Activated T-helper 2 cell treated with anti-CD3 and anti-CD28 coated beads, Interferon-gamma antibody, Interleukin-2, Interleukin-4, amounts not matched to agents 10 μg/mL and 5 μg/mL and 100 μg/mL, durations not matched to agents 14 hours and 24 hours and 36 hours (primary cell): ENCODE measurements at regions not wholly inside any gene's neighbourhood (a gene's known extent, or its start where the extent isn't known, plus 50 kb on each side); places are given as distances from the start of the nearest gene placed in this dataset.
"Not testable (repeated sequence)": the region's sequence is repeated elsewhere in the genome, so short reads cannot be mapped to it uniquely, and the experiment has no call there.

Experiments used
- DNase-seq: peaks from one replicate; pipeline ENCODE4 v3.0.0; 2021; ENCODE audit warnings: low spot score
- H3K27ac Mint-ChIP-seq: one replicate; pipeline ENCODE4 v1.8.0; 2021; ENCODE audit warnings: mixed read lengths
- H3K27me3 Mint-ChIP-seq: one replicate; pipeline ENCODE4 v1.8.0; 2021; ENCODE audit warnings: low read depth, mixed read lengths
- H3K36me3 Mint-ChIP-seq: one replicate; pipeline ENCODE4 v1.8.0; 2021; ENCODE audit warnings: low read depth, mixed read lengths
- H3K4me1 Mint-ChIP-seq: one replicate; pipeline ENCODE4 v1.8.0; 2021; ENCODE audit warnings: low read depth, mixed read lengths
- H3K4me3 Mint-ChIP-seq: one replicate; pipeline ENCODE4 v1.8.0; 2021; ENCODE audit warnings: low read depth, mild to moderate bottlenecking, moderate library complexity, mixed read lengths
- H3K9me3 Mint-ChIP-seq: one replicate; pipeline ENCODE4 v1.8.0; 2021; ENCODE audit warnings: mixed read lengths
- intact Hi-C: fragments of 100-400 bp; cut with micrococcal nuclease; formaldehyde crosslinking; loops from one replicate; pipeline ENCODE4 v1.15.1; 2023

GRCh38 chr9:40942730-40943129 lies 185.8 kb downstream of the FOXD4L6 start:
- H3K27ac Mint-ChIP-seq, H3K27me3 Mint-ChIP-seq, H3K4me3 Mint-ChIP-seq, H3K36me3 Mint-ChIP-seq, H3K9me3 Mint-ChIP-seq, intact Hi-C loops, H3K4me1 Mint-ChIP-seq, DNase-seq: not testable (repeated sequence)

GRCh38 chr9:40939888-40940209 lies 188.6 kb downstream of the FOXD4L6 start:
- H3K27me3 Mint-ChIP-seq, H3K4me3 Mint-ChIP-seq, H3K27ac Mint-ChIP-seq, H3K36me3 Mint-ChIP-seq, intact Hi-C loops, H3K9me3 Mint-ChIP-seq, DNase-seq, H3K4me1 Mint-ChIP-seq: not testable (repeated sequence)

GRCh38 chr9:40939201-40939887 lies 189.1 kb downstream of the FOXD4L6 start:
- DNase-seq, H3K27ac Mint-ChIP-seq, H3K9me3 Mint-ChIP-seq, H3K36me3 Mint-ChIP-seq, H3K27me3 Mint-ChIP-seq, H3K4me3 Mint-ChIP-seq, intact Hi-C loops, H3K4me1 Mint-ChIP-seq: not testable (repeated sequence)

GRCh38 chr9:40935336-40935735 lies 193.1 kb downstream of the FOXD4L6 start:
- Mint-ChIP-seq H3K27ac (no peak overlapping the region), H3K4me1 (no peaks in the 10 kb centered on the region), H3K27me3 (no peaks in the 10 kb centered on the region), H3K4me3 (no peak overlapping the region), H3K9me3 (peaks cover 24% of the 10 kb centered on the region), H3K36me3 (no peaks in the 10 kb centered on the region)
- no peak for DNase-seq
- intact Hi-C loops = no loop called here

GRCh38 chr9:40934480-40934879 lies 194.0 kb downstream of the FOXD4L6 start:
- intact Hi-C loops, H3K4me3 Mint-ChIP-seq, H3K27ac Mint-ChIP-seq, H3K4me1 Mint-ChIP-seq, H3K27me3 Mint-ChIP-seq, H3K36me3 Mint-ChIP-seq, DNase-seq: not testable (repeated sequence)
- H3K9me3 Mint-ChIP-seq = peaks cover 24% of the 10 kb centered on the region

- H3K4me1 Mint-ChIP-seq, H3K4me3 Mint-ChIP-seq, DNase-seq, H3K27ac Mint-ChIP-seq, H3K27me3 Mint-ChIP-seq, H3K36me3 Mint-ChIP-seq, intact Hi-C loops: not testable (repeated sequence)
- H3K9me3 Mint-ChIP-seq = peaks cover 48% of the 10 kb centered on the region
Measured at GRCh38 chr9:40930426-40930825, 198.1 kb downstream of the FOXD4L6 start.

GRCh38 chr9:40929488-40929845 lies 199.0 kb downstream of the FOXD4L6 start:
- H3K4me3 Mint-ChIP-seq, H3K36me3 Mint-ChIP-seq, H3K27ac Mint-ChIP-seq, DNase-seq, H3K4me1 Mint-ChIP-seq, H3K27me3 Mint-ChIP-seq, intact Hi-C loops: not testable (repeated sequence)
- H3K9me3 Mint-ChIP-seq = peaks cover 57% of the 10 kb centered on the region

- H3K9me3 Mint-ChIP-seq = peaks cover 58% of the 10 kb centered on the region
- H3K4me3 Mint-ChIP-seq = no peak overlapping the region
- H3K27ac Mint-ChIP-seq = no peak overlapping the region
- H3K27me3 Mint-ChIP-seq = no peaks in the 10 kb centered on the region
- no peaks in the 10 kb centered on the region for H3K36me3 Mint-ChIP-seq
- no peaks in the 10 kb centered on the region for H3K4me1 Mint-ChIP-seq
- DNase-seq = no peak
- intact Hi-C loops = no loop called here
Measured at GRCh38 chr9:40928803-40929487, 199.5 kb downstream of the FOXD4L6 start.

GRCh38 chr9:40927851-40928802 lies 200.4 kb downstream of the FOXD4L6 start:
- no peak for DNase-seq
- H3K27ac Mint-ChIP-seq = no peak overlapping the region
- no peaks in the 10 kb centered on the region for H3K4me1 Mint-ChIP-seq
- H3K4me3 Mint-ChIP-seq = no peak overlapping the region
- intact Hi-C loops = no loop called here
- H3K9me3 Mint-ChIP-seq = peaks cover 65% of the 10 kb centered on the region
- no peaks in the 10 kb centered on the region for H3K27me3 Mint-ChIP-seq
- H3K36me3 Mint-ChIP-seq = no peaks in the 10 kb centered on the region

GRCh38 chr9:40927260-40927631 lies 201.2 kb downstream of the FOXD4L6 start:
- Mint-ChIP-seq H3K27ac (no peak overlapping the region), H3K9me3 (peaks cover 70% of the 10 kb centered on the region), H3K4me3 (no peak overlapping the region), H3K27me3 (no peaks in the 10 kb centered on the region), H3K36me3 (no peaks in the 10 kb centered on the region), H3K4me1 (no peaks in the 10 kb centered on the region)
- intact Hi-C loops = no loop called here
- DNase-seq = no peak

- Mint-ChIP-seq H3K9me3 (peaks cover 67% of the 10 kb centered on the region), H3K4me3 (no peak overlapping the region), H3K36me3 (no peaks in the 10 kb centered on the region), H3K4me1 (no peaks in the 10 kb centered on the region), H3K27ac (no peak overlapping the region), H3K27me3 (no peaks in the 10 kb centered on the region)
- intact Hi-C loops = no loop called here
- DNase-seq = no peak
Measured at GRCh38 chr9:40926404-40927259, 201.8 kb downstream of the FOXD4L6 start.

GRCh38 chr9:40925149-40925548 lies 203.3 kb downstream of the FOXD4L6 start:
- Mint-ChIP-seq H3K4me1 (no peaks in the 10 kb centered on the region), H3K9me3 (peaks cover 60% of the 10 kb centered on the region), H3K27me3 (no peaks in the 10 kb centered on the region), H3K27ac (no peak overlapping the region), H3K36me3 (no peaks in the 10 kb centered on the region), H3K4me3 (no peak overlapping the region)
- intact Hi-C loops = no loop called here
- no peak for DNase-seq
